Astrocyte (in vitro differentiated cells and primary cell): ENCODE measurements at regions not wholly inside any gene's neighbourhood (a gene's known extent, or its start where the extent isn't known, plus 50 kb on each side); places are given as distances from the start of the nearest gene placed in this dataset.

Experiments used
- DNase-seq: peaks from one replicate; pipeline ENCODE4 v3.0.0-alpha.2; 2010; ENCODE audit warnings: low read depth
- FAIRE-seq: peaks from 2 replicates; lab custom pipeline; 2011; peaks lifted over from hg19 to GRCh38; lab: Jason Lieb, UNC
- H2AFZ ChIP-seq: 2 replicates; pipeline ENCODE4 v1.6.0; 2012; ENCODE audit warnings: low read depth, low read length, inconsistent platforms
- H3K27ac ChIP-seq: 2 replicates; pipeline ENCODE4 v1.5.1; 2011; ENCODE audit warnings: low read depth, low read length, inconsistent platforms
- H3K27me3 ChIP-seq: 2 replicates; pipeline ENCODE4 v1.6.0; 2011; ENCODE audit warnings: low read length, inconsistent platforms; ENCODE audit not compliant: insufficient read depth
- H3K36me3 ChIP-seq: 2 replicates; pipeline ENCODE4 v1.5.1; 2011; ENCODE audit warnings: low read length, inconsistent platforms; ENCODE audit not compliant: insufficient read depth
- H3K4me1 ChIP-seq: 2 replicates; pipeline ENCODE4 v1.5.1; 2011; ENCODE audit warnings: low read length, inconsistent platforms; ENCODE audit not compliant: insufficient read depth
- H3K4me2 ChIP-seq: 2 replicates; pipeline ENCODE4 v1.6.0; 2012; ENCODE audit warnings: low read length, inconsistent platforms
- H3K4me3 ChIP-seq: 2 replicates; pipeline ENCODE4 v1.5.1; 2011; ENCODE audit warnings: low read depth, mild to moderate bottlenecking, low read length, inconsistent platforms; ENCODE audit not compliant: insufficient read depth
- H3K79me2 ChIP-seq: 2 replicates; pipeline ENCODE4 v1.6.0; 2012; ENCODE audit warnings: mild to moderate bottlenecking, low read length, inconsistent platforms; ENCODE audit not compliant: insufficient read depth
- H3K9ac ChIP-seq: 2 replicates; pipeline ENCODE4 v1.6.0; 2012; ENCODE audit warnings: mild to moderate bottlenecking, low read length, inconsistent platforms
- H3K9me3 ChIP-seq: 2 replicates; pipeline ENCODE4 v1.5.1; 2012; ENCODE audit warnings: low read depth, mild to moderate bottlenecking, low read length, inconsistent platforms; ENCODE audit not compliant: insufficient read depth
- H4K20me1 ChIP-seq: 2 replicates; pipeline ENCODE4 v1.6.0; 2012; ENCODE audit warnings: low read length, inconsistent platforms; ENCODE audit not compliant: insufficient read depth
- H3K27ac Mint-ChIP-seq: one replicate; pipeline ENCODE4 v1.8.0; 2021; ENCODE audit warnings: mild to moderate bottlenecking, mixed read lengths; ENCODE audit not compliant: unreplicated experiment
- H3K27me3 Mint-ChIP-seq: one replicate; pipeline ENCODE4 v1.8.0; 2021; ENCODE audit warnings: low read depth, mixed read lengths; ENCODE audit not compliant: unreplicated experiment
- H3K36me3 Mint-ChIP-seq: one replicate; pipeline ENCODE4 v1.8.0; 2021; ENCODE audit warnings: low read depth, mixed read lengths; ENCODE audit not compliant: unreplicated experiment
- H3K4me1 Mint-ChIP-seq: one replicate; pipeline ENCODE4 v1.8.0; 2021; ENCODE audit warnings: low read depth, mixed read lengths; ENCODE audit not compliant: unreplicated experiment
- H3K4me3 Mint-ChIP-seq: one replicate; pipeline ENCODE4 v1.8.0; 2021; ENCODE audit warnings: mild to moderate bottlenecking, moderate library complexity, mixed read lengths; ENCODE audit not compliant: unreplicated experiment
- H3K9me3 Mint-ChIP-seq: one replicate; pipeline ENCODE4 v1.8.0; 2021; ENCODE audit warnings: mild to moderate bottlenecking, mixed read lengths; ENCODE audit not compliant: unreplicated experiment
- CTCF ChIP-seq: IDR thresholded peaks from 2 replicates; pipeline ENCODE4 v1.5.1; 2011; ENCODE audit warnings: low read depth, mild to moderate bottlenecking, inconsistent platforms, low read length, moderate library complexity; ENCODE audit not compliant: insufficient read depth
- EZH2 ChIP-seq: IDR thresholded peaks from 2 replicates; pipeline ENCODE4 v1.6.1; 2012; ENCODE audit warnings: mild to moderate bottlenecking, low read length, inconsistent platforms; ENCODE audit not compliant: insufficient read depth

DNA sequence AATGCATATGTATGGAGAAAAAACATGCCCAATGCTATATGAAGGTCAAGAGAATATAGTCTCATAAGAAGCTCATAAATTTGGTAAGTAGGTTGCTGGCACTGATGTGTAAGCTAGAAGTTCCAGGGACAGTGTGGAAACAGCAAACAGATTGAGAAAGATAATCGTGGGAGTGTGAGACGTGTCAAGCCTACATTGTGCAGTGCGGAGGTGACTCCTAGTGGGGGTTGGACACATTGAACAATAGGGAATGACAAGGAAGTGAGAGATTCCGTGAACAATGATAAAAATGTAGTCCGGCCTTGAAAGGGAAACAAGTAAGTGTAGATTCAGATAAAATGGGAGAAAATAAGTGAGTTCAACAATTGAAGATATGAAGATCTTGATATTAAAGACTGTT is 788.4 kb upstream of the PRMT6 start:
- Histone ChIP-seq H4K20me1 (no peaks in the 10 kb centered on the region), H2AFZ (peak overlapping the region; percentile 44), H3K27me3 (no peaks in the 10 kb centered on the region), H3K36me3 (no peaks in the 10 kb centered on the region), H3K27ac (no peak overlapping the region), H3K9me3 (no peaks in the 10 kb centered on the region), H3K4me3 (no peak overlapping the region), H3K79me2 (no peaks in the 10 kb centered on the region), H3K9ac (no peak overlapping the region), H3K4me1 (no peaks in the 10 kb centered on the region), H3K4me2 (no peak overlapping the region)
- TF ChIP-seq CTCF (peak; percentile 50), EZH2 (no peak)
- Mint-ChIP-seq H3K27me3 (no peaks in the 10 kb centered on the region), H3K36me3 (no peaks in the 10 kb centered on the region), H3K9me3 (no peaks in the 10 kb centered on the region), H3K27ac (no peak overlapping the region), H3K4me1 (peaks cover 8% of the 10 kb centered on the region), H3K4me3 (no peak overlapping the region)
- DNase-seq (peak; percentile 12), FAIRE-seq (no peak)

DNA sequence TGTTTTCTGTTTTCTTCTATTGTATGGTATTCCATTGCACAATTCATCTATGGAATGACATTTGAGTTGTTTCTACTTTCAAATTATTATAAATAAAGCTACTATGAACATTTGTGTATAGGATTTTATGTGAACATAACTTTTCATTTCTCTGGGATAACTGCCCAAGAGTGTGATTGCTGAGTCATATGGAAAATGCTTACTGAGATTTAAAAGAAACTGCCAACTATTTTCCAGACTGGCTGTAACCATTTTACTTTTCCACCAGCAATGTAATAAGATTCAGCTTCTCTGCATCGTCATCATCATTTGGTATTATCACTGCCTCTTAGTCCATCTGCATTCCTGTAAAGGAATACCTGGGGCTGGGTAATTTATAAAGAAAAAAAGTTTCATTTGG is 779.6 kb upstream of the PRMT6 start:
- Histone ChIP-seq H3K9ac (no peak overlapping the region), H3K36me3 (no peaks in the 10 kb centered on the region), H3K79me2 (no peaks in the 10 kb centered on the region), H3K27me3 (no peaks in the 10 kb centered on the region), H4K20me1 (no peaks in the 10 kb centered on the region), H3K4me2 (no peak overlapping the region), H2AFZ (no peak overlapping the region), H3K27ac (no peak overlapping the region), H3K4me3 (no peak overlapping the region), H3K4me1 (no peaks in the 10 kb centered on the region), H3K9me3 (no peaks in the 10 kb centered on the region)
- no peaks in the 10 kb centered on the region for H3K9me3 Mint-ChIP-seq
- FAIRE-seq (no peak), DNase-seq (peak; percentile 9)
- no peak overlapping the region for H3K4me3 Mint-ChIP-seq
- no peaks in the 10 kb centered on the region for H3K27me3 Mint-ChIP-seq
- peak overlapping the region; percentile 15 for H3K27ac Mint-ChIP-seq
- peaks cover 16% of the 10 kb centered on the region for H3K4me1 Mint-ChIP-seq
- H3K36me3 Mint-ChIP-seq: no peaks in the 10 kb centered on the region
- no peak for TF ChIP-seq CTCF
- no peak for TF ChIP-seq EZH2

- Mint-ChIP-seq H3K9me3 (no peaks in the 10 kb centered on the region), H3K36me3 (no peaks in the 10 kb centered on the region), H3K27me3 (no peaks in the 10 kb centered on the region), H3K4me3 (no peak overlapping the region), H3K4me1 (peaks cover 16% of the 10 kb centered on the region), H3K27ac (peak overlapping the region; percentile 80)
- Histone ChIP-seq H3K9ac (no peak overlapping the region), H3K27me3 (no peaks in the 10 kb centered on the region), H3K79me2 (no peaks in the 10 kb centered on the region), H2AFZ (no peak overlapping the region), H4K20me1 (no peaks in the 10 kb centered on the region), H3K4me1 (no peaks in the 10 kb centered on the region), H3K27ac (no peak overlapping the region), H3K4me2 (no peak overlapping the region), H3K36me3 (no peaks in the 10 kb centered on the region), H3K9me3 (no peaks in the 10 kb centered on the region), H3K4me3 (no peak overlapping the region)
- TF ChIP-seq EZH2 (no peak), CTCF (no peak)
- DNase-seq: no peak
- no peak for FAIRE-seq
Measured at GRCh38 chr1:106277786-106278185, 778.7 kb upstream of the PRMT6 start.
